ENCODE measurements at regions not wholly inside any gene's neighbourhood (a gene's known extent, or its start where the extent isn't known, plus 50 kb on each side); places are given as distances from the start of the nearest gene placed in this dataset.

- DNase-seq (no peak), ATAC-seq (no peak)
- TF ChIP-seq CTCF (IDR thresholded peaks at IDR 0.05), result no peak
- H3K9me3 ChIP-seq, result no peaks in the 10 kb centered on the region
- H3K27me3 ChIP-seq, result no peaks in the 10 kb centered on the region
- no peaks in the 10 kb centered on the region for H3K36me3 ChIP-seq
- 76 to 84% methylated on average over 1 of the region's 1 CpG for WGBS, 2 donors
- H3K27ac ChIP-seq, result no peak overlapping the region
- intact Hi-C loops (cut with DNase I), result no loop called here
- peaks cover 0 to 8% (median 6%) of the 10 kb centered on the region in 9 donors for H3K4me1 ChIP-seq
- no peak overlapping the region for H3K4me3 ChIP-seq
These were observed 52.2 kb upstream of the ARHGAP20 start for GRCh38 chr11:110764485-110764884.

GRCh38 chr11:110763249-110764011, 51.2 kb upstream of the ARHGAP20 start:
- ATAC-seq (peak in 1 of 8 donors; percentile 42), DNase-seq (no peak)
- H3K27me3 ChIP-seq, result no peaks in the 10 kb centered on the region
- TF ChIP-seq CTCF (IDR thresholded peaks at IDR 0.05), result no peak
- no peak overlapping the region for H3K27ac ChIP-seq
- no peaks in the 10 kb centered on the region for H3K9me3 ChIP-seq
- WGBS, 2 donors, result 47 to 58% methylated on average over 2 of the region's 2 CpGs
- H3K4me1 ChIP-seq, result peaks cover 0 to 8% (median 6%) of the 10 kb centered on the region in 9 donors
- no peak overlapping the region for H3K4me3 ChIP-seq
- no peaks in the 10 kb centered on the region for H3K36me3 ChIP-seq
- intact Hi-C loops (cut with DNase I), result no loop called here

GRCh38 chr11:110762590-110762989, 50.4 kb upstream of the ARHGAP20 start:
- H3K27me3 ChIP-seq, result no peaks in the 10 kb centered on the region
- TF ChIP-seq CTCF (IDR thresholded peaks at IDR 0.05), result no peak
- no peak overlapping the region for H3K27ac ChIP-seq
- no peak overlapping the region for H3K4me3 ChIP-seq
- DNase-seq (no peak), ATAC-seq (no peak)
- no peaks in the 10 kb centered on the region for H3K36me3 ChIP-seq
- intact Hi-C loops (cut with DNase I), result no loop called here
- H3K4me1 ChIP-seq, result peaks cover 0 to 8% (median 6%) of the 10 kb centered on the region in 9 donors
- no peaks in the 10 kb centered on the region for H3K9me3 ChIP-seq
- 49 to 56% methylated on average over 2 of the region's 2 CpGs for WGBS, 2 donors
